IPS-NIHi7 (cell line): ENCODE measurements at regions not wholly inside any gene's neighbourhood (a gene's known extent, or its start where the extent isn't known, plus 50 kb on each side); places are given as distances from the start of the nearest gene placed in this dataset.

Experiments used
- DNase-seq: peaks from one replicate; pipeline ENCODE4 v3.0.0; 2012; ENCODE audit warnings: mixed read lengths; ENCODE audit errors: extremely low spot score

DNA sequence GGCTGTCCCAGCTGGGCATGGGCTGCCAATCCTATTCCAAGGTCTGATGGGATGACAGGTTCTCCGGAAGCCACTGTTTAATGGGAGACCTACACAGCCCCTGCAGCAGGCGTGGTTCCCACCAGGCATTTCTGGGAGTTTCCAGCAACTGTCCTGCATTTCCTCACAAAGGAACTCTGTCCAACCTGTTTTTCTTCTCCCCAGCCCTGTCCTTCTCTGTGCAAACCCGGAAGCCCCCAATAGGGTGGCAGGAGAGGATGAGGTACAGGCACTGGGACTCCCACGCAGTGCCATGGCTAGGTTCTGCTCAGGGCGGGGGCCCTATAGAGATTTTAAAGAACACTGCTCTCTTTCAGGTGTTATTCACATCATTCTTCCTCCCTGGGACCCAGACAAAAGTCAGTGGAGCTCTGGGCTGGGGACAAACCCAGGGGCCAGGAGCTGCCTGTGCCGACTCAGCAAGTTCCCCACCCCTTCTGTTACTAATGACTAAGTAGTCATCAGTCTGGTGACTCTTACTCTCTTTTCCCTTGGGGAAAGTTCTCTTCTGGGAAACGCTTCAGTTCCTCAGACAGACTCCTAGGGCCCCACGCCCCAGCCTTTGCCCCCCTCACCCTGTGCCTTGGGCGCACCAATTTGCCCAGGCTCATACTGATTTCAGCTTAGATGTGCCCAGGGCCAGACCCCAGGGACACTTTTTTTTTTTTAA is 97.7 kb downstream of the CD47 start:
- DNase-seq = no peak

- DNase-seq = no peak
These were observed 99.9 kb downstream of the CD47 start for GRCh38 chr3:107990926-107991325.

- no peak for DNase-seq
These were observed 100.4 kb downstream of the CD47 start for GRCh38 chr3:107990433-107990832.

DNA sequence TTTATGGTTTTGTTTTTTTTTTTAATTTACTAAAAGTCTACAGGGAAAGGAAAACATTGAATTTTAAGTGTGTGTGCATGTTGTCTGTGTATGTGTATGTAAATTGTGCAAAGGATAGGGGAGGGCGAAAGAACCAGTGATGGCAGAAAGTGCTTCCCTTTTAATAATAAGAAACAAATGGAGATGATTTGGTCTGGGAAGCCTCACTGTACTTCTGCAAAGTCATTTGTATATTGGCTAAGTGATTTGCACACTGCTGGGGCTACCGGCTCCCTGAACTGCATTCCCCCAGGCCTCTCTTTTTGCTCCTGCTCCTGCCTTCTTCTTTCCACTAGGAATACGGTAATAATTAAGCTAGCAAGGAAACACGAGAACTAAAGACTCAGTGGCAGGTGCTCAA is 101.2 kb downstream of the CD47 start:
- DNase-seq = no peak

DNA sequence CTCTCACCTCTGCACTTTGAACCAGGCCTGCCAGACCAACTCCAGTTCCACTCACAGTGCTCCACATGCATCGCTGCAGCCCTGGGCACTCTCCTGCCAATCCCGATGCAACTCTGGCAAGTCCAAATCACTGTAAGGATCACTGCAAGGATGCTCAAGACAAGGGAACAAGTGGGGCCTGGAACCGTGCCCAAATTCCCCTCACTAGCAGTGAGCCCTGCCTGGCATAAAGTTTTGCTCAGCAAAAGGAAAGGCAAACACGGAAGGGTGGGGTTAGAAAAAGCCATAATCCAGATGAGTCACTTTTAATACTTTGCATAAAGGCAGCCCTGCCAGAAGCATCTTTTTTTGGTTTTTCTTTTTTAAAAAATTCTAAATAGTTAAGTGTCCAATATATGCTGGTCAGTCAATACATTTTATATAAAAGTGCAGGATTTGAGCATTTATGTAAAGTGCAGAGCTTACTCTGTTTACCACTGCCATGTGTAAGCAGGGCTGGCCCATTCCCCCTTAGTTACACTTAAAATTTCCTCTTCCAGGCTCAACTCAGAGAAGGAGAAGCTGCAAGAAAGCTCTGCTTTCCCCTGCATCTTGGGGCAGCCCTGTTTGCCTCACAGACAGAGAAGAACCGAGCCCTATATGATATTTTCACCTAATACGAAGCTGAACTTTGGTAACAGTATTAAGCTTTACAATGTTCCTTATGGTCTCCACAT is 102.2 kb downstream of the CD47 start:
- DNase-seq = no peak

DNA sequence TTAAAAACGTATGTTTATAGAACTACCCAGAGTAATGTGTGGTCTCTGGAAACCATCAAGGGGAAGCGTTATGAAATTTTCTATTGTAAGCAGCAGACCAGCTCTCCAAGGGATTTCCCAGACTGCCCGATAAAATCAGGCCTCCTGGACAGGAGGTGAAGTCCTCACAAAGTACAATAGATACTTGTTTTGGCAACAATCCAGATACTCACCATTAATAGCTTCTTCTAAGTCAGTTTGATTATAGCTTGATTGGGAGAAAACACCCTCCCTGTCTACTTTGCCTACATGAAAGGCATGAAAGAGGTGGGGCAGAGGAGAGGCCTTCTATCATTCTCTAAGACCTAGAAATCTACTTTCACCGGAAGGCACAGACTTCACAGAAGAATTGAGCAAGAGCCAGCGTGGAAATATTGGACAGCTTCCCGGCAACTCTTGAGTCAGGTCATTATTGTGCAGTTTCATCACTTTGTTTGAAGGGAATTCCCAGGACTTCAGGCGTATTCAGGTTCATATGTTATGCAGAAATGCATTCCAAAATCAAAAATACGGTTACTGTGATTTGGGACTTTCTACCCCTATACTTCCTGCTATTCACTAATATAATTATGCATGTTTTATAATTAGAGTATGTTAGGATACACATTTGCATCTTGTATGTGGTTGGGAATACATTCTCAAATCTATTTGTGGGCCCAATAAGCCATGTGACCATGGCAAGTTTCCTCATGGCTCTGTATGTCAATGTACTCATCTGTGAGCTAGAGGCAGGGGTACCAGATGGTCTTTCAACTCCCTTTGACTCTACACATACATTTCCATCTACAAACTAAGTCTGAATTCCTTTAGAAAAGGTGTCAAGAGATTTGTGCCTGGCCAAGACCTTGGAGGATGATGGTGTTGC is 103.5 kb downstream of the CD47 start:
- no peak for DNase-seq

- DNase-seq = no peak
These were observed 104.3 kb downstream of the CD47 start for GRCh38 chr3:107986505-107986904.

DNA sequence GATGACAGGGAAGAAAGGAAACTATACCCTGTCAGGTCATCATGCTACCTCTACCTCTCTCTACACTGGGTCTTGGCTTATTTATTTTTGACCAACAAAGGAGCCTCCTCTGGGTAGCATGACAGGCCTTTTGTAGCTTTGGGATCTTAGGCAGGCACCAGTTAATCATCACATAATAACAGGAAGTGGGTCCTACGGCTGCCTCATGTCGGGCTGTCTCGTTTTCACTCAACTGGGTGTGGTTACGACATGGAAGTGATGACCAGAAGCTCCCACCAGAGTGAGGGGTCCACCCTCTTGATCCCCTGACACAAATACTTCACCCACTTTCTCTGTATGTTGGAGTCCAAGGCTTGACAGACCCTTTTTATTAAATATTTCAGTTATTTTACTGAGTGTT is 105.3 kb downstream of the CD47 start:
- DNase-seq = no peak

DNA sequence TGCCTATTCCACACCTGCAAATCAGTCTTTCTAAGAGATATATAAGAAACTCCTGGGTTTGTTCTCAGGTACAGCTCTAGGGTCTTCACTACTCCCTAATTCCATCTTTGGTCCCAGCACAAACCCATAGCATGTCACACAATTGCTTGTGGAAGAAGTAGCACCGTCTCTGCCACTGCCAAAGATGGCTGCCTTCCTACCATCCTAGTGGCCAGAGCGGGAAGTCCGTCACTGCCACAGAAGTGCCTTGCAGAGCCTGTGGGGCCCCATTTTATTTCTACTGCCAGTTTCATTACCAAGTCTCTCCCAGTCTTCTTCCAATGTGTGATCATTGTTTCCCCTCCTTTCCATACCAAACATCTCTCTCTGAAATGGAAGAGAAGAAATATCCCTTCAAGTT is 107.6 kb downstream of the CD47 start:
- DNase-seq = no peak

DNA sequence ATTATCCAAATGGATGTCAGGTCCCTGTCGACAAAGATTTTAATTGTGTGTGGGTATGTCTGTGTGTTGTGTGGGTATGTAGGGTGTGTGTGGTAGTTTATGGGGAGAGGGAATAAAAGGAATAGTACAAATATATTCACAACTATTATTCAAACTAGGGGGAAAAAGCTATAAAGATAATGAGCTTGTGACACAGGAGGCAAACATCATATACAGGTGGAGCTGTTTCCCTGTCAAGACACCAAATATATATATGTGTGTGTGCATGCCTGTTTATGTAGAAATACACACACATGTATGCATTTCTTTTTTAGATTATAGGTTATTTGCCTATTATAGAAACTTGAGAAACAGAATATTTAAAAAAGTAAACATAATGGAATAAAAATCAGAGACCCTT is 108.7 kb downstream of the CD47 start:
- DNase-seq = no peak

GRCh38 chr3:107981471-107982111 is 109.2 kb downstream of the CD47 start:
- no peak for DNase-seq

- no peak for DNase-seq
These were observed 111.3 kb downstream of the CD47 start for GRCh38 chr3:107979538-107979937.

- no peak for DNase-seq
These were observed 112.4 kb downstream of the CD47 start for GRCh38 chr3:107978131-107979055.

GRCh38 chr3:107977221-107978130 is 113.4 kb downstream of the CD47 start:
- DNase-seq = no peak

GRCh38 chr3:107976202-107976800 is 114.5 kb downstream of the CD47 start:
- DNase-seq = no peak

DNA sequence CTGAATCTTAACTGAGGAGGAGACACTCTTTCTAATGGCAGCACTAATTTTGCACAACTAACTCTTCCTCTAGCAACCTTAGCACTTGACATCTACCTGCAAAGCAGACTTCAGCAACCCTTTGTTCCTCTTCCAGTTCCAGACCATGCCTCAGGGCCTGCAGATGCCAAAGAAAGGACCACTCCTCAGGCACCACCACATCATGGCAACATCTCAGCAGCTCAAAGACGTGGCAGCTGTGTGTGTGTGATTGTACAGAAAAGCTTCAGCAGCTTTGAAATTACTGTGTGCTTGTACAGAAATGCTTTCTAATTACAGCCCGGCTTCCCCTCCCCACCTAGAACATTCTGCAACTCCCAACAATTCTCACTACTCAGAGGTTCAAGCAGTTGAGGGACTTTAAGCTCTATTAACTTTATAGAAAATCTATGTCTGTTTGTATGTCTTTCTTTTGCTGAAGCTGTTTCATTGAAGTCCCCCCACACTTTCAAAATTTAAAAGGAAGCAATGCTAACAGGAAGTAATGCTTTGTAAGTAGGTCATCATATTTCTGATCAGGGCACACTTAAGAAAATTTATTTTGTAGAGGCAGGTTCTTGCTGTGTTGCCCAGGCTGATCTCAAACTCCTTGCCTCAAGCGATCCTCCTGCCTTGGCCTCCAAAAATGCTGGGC is 115.2 kb downstream of the CD47 start:
- DNase-seq = no peak

- no peak for DNase-seq
These were observed 116.9 kb downstream of the CD47 start for GRCh38 chr3:107973961-107974360.

- no peak for DNase-seq
These were observed 117.7 kb downstream of the CD47 start for GRCh38 chr3:107973152-107973551.
